Stimulated activated CD4-positive, alpha-beta T cell treated with anti-CD3 and anti-CD28 coated beads, Interleukin-1b, Interleukin-23, amount 100 ng/mL, for 24 hours (primary cell): ENCODE measurements at regions not wholly inside any gene's neighbourhood (a gene's known extent, or its start where the extent isn't known, plus 50 kb on each side); places are given as distances from the start of the nearest gene placed in this dataset.

Experiments used
- DNase-seq, 4 experiments: peaks; one replicate each; pipeline ENCODE4 v3.0.0-alpha.2; 2020; ENCODE audit warnings: low read depth in 4 of 4, low spot score in 1 of 4

GRCh38 chr6:169899481-169900145, 148.2 kb downstream of the ERMARD start:
- DNase-seq, result no peak

- no peak for DNase-seq
Measured at GRCh38 chr6:169898788-169899480, 147.5 kb downstream of the ERMARD start.

GRCh38 chr6:169897601-169898358, 146.4 kb downstream of the ERMARD start:
- no peak for DNase-seq

- no peak for DNase-seq
Measured at GRCh38 chr6:169896826-169897456, 145.5 kb downstream of the ERMARD start.

DNA sequence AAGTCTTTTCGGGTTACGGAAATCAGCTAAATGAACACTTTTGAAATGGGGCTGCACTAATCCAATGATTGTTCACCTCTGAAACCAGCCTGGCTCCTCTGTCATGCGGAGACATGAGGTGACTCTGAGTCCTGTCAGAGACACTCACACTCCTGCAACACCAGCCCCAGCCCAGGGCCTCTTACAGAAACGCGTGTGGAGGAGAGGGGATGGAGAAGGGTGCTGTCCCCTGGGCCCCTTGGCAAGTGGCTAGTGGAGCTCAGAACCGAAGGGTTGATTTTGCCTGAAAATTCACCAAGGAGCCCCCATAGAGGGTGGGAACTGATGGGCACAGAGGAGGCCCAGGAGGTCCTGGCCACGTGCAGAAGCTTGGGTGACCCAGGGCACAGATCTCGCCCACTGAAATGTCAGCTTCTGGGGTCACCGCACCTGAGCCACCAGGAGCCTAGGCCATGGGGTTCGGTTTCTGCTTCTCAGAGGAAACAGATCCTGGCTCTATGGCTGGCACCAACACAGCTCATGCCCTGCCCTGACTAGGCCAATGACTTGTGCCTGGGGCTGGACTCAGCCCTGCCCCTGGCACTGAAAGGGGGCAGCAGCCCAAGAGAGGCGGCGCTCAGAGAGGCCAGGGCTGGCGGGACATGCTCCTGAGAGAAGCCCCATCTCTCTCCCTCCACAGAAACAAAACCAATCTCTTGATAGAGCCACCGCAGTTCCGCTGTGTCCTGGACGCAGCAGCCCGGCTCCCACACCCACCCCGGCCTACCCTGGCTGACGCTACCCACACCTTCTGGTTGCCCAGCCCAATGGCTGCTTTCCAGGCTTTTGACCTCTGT, 144.7 kb downstream of the ERMARD start:
- DNase-seq, result no peak

DNA sequence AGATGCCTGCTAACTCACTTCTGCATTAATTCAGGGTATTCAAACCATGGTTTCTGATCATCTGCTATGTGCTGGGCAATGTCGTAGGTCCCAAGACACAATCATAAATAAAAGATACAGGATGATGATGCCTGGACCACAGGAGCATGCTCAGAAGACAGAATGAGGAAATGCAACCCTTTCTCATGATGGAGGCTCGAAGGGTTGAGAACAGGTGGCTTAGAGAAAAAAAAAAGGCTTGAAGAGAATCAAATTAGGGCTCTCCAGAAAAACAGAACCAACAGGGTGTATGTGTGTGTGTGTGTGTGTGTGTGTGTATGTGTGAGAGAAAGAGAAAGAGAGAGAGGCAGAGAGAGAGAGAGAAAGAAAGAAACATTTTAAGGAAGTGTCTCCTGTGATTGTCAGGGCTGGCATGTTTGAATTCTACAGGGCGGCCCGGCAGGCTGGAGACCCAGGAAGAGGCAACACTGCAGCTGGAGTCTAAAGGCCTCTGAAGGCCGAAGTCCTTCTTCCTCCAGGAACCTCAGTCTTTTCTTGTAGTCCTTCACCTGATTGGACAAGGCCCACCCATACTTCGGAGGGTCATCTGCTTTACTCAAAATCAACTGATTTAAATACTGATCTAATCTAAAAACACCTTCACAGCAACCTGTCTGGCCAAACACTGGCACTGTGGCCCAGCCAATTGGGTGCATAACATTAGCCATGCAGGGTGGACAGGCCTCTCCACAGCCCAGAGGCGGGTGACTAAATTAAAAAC, 143.8 kb downstream of the ERMARD start:
- no peak for DNase-seq

DNA sequence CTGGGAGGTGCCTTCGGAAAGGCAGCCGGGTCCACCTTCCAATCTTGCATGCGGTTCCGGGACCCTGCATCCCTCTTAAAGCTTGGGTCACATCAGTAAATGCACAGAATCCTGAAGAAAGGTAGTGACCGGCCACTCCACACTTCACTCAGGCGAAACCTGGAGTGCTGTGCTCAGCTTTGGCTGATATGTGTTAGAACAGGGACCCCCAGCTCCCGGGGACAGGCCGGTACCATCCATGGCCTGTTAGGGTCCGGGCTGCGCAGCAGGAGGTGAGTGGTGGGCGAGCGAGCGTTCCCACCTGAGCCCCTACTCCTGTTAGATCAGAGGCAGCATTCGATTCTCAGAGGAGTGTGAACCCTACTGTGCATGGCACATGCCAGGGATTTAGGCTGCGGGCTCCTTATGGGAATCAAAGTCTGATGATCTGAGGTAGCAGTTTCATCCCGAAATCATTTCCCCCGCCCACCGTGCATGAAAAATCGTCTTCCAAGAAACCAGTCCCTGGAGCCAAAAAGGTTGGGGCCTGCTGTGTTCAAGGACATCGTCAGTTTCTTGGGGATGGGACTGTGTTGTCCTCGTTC, 143.0 kb downstream of the ERMARD start:
- DNase-seq, result no peak

DNA sequence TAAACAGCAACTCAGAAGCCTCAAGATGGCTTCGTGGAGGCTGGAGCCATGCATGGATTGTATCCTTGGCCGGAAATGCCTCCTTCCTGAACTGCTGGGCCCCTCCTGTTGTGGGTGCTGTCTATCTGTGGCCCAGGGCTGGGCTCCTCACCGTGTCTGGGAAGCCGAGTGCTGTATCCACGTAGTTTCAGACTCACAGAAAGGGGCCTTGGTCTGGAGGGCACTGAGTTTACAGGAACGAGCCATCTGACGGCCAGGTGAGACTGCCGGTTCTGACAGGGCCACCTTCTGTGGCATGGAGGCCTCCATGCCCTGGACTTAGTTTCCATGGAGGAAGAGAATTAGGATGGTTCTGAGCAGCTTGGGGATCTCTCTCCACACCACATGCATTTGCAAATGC, 142.2 kb downstream of the ERMARD start:
- DNase-seq, result no peak

GRCh38 chr6:169891846-169892245, 140.4 kb downstream of the ERMARD start:
- DNase-seq, result no peak

GRCh38 chr6:169891421-169891820, 140.0 kb downstream of the ERMARD start:
- no peak for DNase-seq

GRCh38 chr6:169890901-169891300, 139.5 kb downstream of the ERMARD start:
- no peak for DNase-seq

DNA sequence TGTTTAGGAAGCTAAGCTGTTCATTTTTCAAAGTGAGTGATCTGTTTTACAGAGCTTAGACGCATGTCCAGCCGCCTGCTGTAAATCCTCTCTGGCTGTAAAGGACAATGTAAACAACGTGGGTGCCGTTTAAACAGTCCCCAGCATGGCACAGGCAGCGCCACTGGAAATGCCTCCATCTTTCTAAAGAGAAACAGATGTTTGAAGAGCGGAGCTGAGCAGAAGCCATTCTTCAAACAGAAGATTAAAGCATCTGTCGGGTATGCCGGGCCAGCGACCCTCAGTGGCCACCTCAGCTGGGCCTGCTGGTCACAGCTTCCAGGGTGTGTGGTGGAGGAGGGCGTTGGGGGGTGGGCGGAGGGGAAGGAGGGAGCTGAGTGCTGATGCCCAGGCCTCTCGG, 138.6 kb downstream of the ERMARD start:
- no peak for DNase-seq

DNA sequence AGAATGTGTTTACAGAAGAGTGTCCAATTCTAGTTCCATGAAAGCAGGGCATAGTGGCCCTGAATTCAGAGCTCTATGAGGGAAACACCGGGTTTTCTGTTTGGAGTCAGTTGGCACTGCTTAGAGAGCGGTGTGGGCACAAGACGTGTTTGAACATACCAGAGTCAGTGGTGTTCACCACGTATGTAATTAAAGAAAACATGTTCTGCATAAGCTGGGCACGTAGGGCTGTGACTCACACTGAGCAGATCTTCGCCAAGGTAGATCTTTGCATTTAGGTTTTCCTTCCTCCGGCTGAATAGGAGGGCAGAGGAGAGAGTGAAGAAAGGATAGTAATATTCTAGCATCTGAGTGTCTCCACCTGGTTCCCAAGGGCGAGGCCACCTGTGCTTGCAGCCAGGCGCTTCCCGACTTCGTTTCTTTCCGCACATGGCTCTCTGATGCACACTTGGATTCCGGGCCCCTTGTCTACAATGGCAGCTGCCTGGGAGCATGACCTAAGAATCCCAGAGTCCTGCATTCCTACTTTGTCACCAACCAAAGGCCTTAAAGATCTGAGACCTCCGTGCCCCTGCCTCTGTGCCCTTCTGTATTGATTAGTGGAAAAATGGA, 136.2 kb downstream of the ERMARD start:
- DNase-seq, result no peak

GRCh38 chr6:169886631-169887227, 135.3 kb downstream of the ERMARD start:
- no peak for DNase-seq

DNA sequence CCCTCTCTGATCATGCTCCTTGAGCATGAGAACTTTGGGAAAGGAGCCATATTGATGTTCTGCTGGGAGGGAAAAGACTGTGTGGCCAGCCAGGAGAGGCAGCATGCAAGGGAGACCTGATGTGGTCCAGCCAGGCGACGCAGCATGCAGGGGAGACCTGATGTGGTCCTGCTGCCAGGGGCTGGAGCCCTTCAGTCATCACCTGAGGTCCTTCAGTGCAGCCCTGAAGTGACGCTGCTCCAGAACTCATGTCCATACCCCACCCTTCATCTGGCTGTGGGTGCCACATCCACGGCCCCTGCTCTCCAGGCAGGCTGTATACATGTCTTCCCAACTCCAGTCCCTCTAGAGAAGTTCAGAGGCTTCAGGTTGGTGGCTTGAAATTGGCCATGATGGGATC, 134.4 kb downstream of the ERMARD start:
- no peak for DNase-seq

DNA sequence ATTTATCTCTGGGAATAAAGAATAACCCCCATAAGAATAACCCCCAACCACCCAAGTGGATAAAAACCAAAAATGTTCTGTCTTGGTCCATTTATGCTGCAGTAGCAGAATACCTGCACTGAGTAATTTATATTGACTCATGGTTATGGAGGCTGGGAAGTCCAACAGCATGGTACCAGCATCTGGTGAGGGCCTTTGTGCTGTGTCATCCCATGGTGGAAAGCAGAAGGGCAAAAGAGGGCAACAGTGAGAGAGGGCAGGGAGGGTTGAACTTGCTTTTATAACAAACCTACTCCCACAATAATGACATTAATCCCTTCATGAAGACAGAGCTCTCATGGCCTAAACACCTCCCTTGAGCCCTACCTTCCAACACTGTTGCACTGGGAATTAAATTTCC, 133.7 kb downstream of the ERMARD start:
- no peak for DNase-seq

GRCh38 chr6:169884158-169884557, 132.7 kb downstream of the ERMARD start:
- no peak for DNase-seq

GRCh38 chr6:169883316-169883715, 131.9 kb downstream of the ERMARD start:
- DNase-seq, result no peak

DNA sequence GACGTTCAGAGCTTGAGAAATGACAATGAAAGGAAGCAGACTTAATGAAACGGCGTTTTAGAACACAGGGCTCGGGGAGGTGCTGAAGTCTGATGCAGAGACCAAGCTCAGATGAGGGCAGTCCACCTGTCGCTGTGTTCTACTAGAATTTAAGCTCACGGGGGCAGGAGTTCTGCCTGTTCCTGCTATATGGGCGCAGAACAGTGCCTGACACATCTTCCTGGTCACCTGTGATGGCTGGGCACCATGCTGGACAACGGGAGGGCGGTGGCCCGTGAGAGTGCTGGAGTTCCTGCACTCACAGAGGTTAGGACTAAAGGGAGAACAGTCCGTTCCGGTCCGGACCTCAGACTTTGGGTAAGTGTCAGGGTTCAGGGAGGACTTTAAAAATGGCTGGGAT, 130.6 kb downstream of the ERMARD start:
- DNase-seq, result no peak
